NCI-H748 (cell line): ENCODE measurements at regions not wholly inside any gene's neighbourhood (a gene's known extent, or its start where the extent isn't known, plus 50 kb on each side); places are given as distances from the start of the nearest gene placed in this dataset.

Experiments used
- DNase-seq: peaks from one replicate; lab custom pipeline; 2025; ENCODE audit not compliant: unreplicated experiment; lab: John Stamatoyannopoulos, UW

- DNase-seq = no peak
Observed at GRCh38 chr13:26838821-26839220, 78.2 kb upstream of the GPR12 start.

GRCh38 chr13:26837997-26838396 is 77.4 kb upstream of the GPR12 start:
- DNase-seq = no peak

- no peak for DNase-seq
Observed at GRCh38 chr13:26837102-26837501, 76.5 kb upstream of the GPR12 start.

- DNase-seq = peak; percentile 52
Observed at GRCh38 chr13:26836626-26837025, 76.0 kb upstream of the GPR12 start.

- DNase-seq = no peak
Observed at GRCh38 chr13:26834646-26835045, 74.1 kb upstream of the GPR12 start.

GRCh38 chr13:26831336-26831908 is 70.8 kb upstream of the GPR12 start:
- DNase-seq = peak; percentile 93

GRCh38 chr13:26829716-26830115 is 69.1 kb upstream of the GPR12 start:
- no peak for DNase-seq

- no peak for DNase-seq
Observed at GRCh38 chr13:26824581-26824980, 64.0 kb upstream of the GPR12 start.

GRCh38 chr13:26822146-26822545 is 61.6 kb upstream of the GPR12 start:
- DNase-seq = no peak

GRCh38 chr13:26821672-26822071 is 61.1 kb upstream of the GPR12 start:
- DNase-seq = no peak

GRCh38 chr13:26820871-26821270 is 60.3 kb upstream of the GPR12 start:
- DNase-seq = no peak

- DNase-seq = no peak
Observed at GRCh38 chr13:26819046-26819445, 58.5 kb upstream of the GPR12 start.

- DNase-seq = no peak
Observed at GRCh38 chr13:26816881-26817280, 56.3 kb upstream of the GPR12 start.

- DNase-seq = no peak
Observed at GRCh38 chr13:26813980-26814348, 53.4 kb upstream of the GPR12 start.

- no peak for DNase-seq
Observed at GRCh38 chr13:26813321-26813979, 52.9 kb upstream of the GPR12 start.

- DNase-seq = no peak
Observed at GRCh38 chr13:26811581-26811980, 51.0 kb upstream of the GPR12 start.
